ENCODE measurements at regions not wholly inside any gene's neighbourhood (a gene's known extent, or its start where the extent isn't known, plus 50 kb on each side); places are given as distances from the start of the nearest gene placed in this dataset.

- intact Hi-C loops (cut with DNase I): no loop called here
- Histone ChIP-seq H3K36me3 (no peaks in the 10 kb centered on the region), H3K9me3 (no peaks in the 10 kb centered on the region), H3K27ac (no peak overlapping the region), H3K27me3 (no peaks in the 10 kb centered on the region), H3K4me3 (no peak overlapping the region), H3K4me1 (no peaks in the 10 kb centered on the region)
- TF ChIP-seq EP300 (IDR thresholded peaks at IDR 0.05) (no peak), POLR2AphosphoS5 (IDR thresholded peaks at IDR 0.05) (no peak), POLR2A (IDR thresholded peaks at IDR 0.05) (no peak), CTCF (IDR thresholded peaks at IDR 0.05) (no peak)
- no peak for DNase-seq
Measured at GRCh38 chr5:173747876-173748275, 131.4 kb upstream of the BOD1 start.

- no peaks in the 10 kb centered on the region for H3K4me1 ChIP-seq
- H3K27me3 ChIP-seq: no peaks in the 10 kb centered on the region
- 83 to 90% methylated on average over 9 of the region's 9 CpGs for WGBS, 2 donors
- no peak for TF ChIP-seq POLR2A (IDR thresholded peaks at IDR 0.05)
- no peak for TF ChIP-seq EP300 (IDR thresholded peaks at IDR 0.05)
- no peak for TF ChIP-seq CTCF (IDR thresholded peaks at IDR 0.05)
- TF ChIP-seq POLR2AphosphoS5 (IDR thresholded peaks at IDR 0.05): no peak
- H3K36me3 ChIP-seq: no peaks in the 10 kb centered on the region
- H3K4me3 ChIP-seq: no peak overlapping the region
- DNase-seq: no peak
- H3K27ac ChIP-seq: no peak overlapping the region
- no peaks in the 10 kb centered on the region for H3K9me3 ChIP-seq
- intact Hi-C loops (cut with DNase I): no loop called here
Measured at GRCh38 chr5:173750538-173751265, 134.3 kb upstream of the BOD1 start.

GRCh38 chr5:173751266-173751600 lies 134.8 kb upstream of the BOD1 start:
- H3K27me3 ChIP-seq: no peaks in the 10 kb centered on the region
- H3K9me3 ChIP-seq: no peaks in the 10 kb centered on the region
- 89% methylated on average over 5 of the region's 5 CpGs for WGBS, 2 donors
- no peaks in the 10 kb centered on the region for H3K4me1 ChIP-seq
- no peak overlapping the region for H3K4me3 ChIP-seq
- no peaks in the 10 kb centered on the region for H3K36me3 ChIP-seq
- intact Hi-C loops (cut with DNase I): no loop called here
- no peak overlapping the region for H3K27ac ChIP-seq
- DNase-seq: no peak
- TF ChIP-seq POLR2AphosphoS5 (IDR thresholded peaks at IDR 0.05): no peak
- TF ChIP-seq POLR2A (IDR thresholded peaks at IDR 0.05): no peak
- no peak for TF ChIP-seq EP300 (IDR thresholded peaks at IDR 0.05)
- no peak for TF ChIP-seq CTCF (IDR thresholded peaks at IDR 0.05)

- 87 to 91% methylated on average over 4 of the region's 4 CpGs for WGBS, 2 donors
- Histone ChIP-seq H3K9me3 (no peaks in the 10 kb centered on the region), H3K27me3 (no peaks in the 10 kb centered on the region), H3K36me3 (no peaks in the 10 kb centered on the region), H3K4me3 (no peak overlapping the region), H3K4me1 (no peaks in the 10 kb centered on the region), H3K27ac (no peak overlapping the region)
- TF ChIP-seq EP300 (IDR thresholded peaks at IDR 0.05) (no peak), CTCF (IDR thresholded peaks at IDR 0.05) (no peak), POLR2AphosphoS5 (IDR thresholded peaks at IDR 0.05) (no peak), POLR2A (IDR thresholded peaks at IDR 0.05) (no peak)
- no peak for DNase-seq
- intact Hi-C loops (cut with DNase I): no loop called here
Measured at GRCh38 chr5:173752653-173753052, 135.5 kb upstream of the CPEB4 start.
